Hepatocyte (in vitro differentiated cells): ENCODE measurements at regions not wholly inside any gene's neighbourhood (a gene's known extent, or its start where the extent isn't known, plus 50 kb on each side); places are given as distances from the start of the nearest gene placed in this dataset.

ENCODE experiments used
- DNase-seq: peaks from one replicate; pipeline ENCODE4 v3.0.0-alpha.2; 2016; ENCODE audit warnings: low spot score
- H2AFZ ChIP-seq: fragments of 200-600 bp; sonication (generic); 2 replicates; pipeline ENCODE4 v1.6.0; 2016; ENCODE audit warnings: antibody characterized with exemption, mild to moderate bottlenecking
- H3K27ac ChIP-seq: fragments of 200-600 bp; sonication (generic); 2 replicates; pipeline ENCODE4 v1.5.1; 2016; ENCODE audit warnings: mild to moderate bottlenecking
- H3K27me3 ChIP-seq: fragments of 200-600 bp; sonication (generic); 2 replicates; pipeline ENCODE4 v1.6.1; 2016
- H3K36me3 ChIP-seq: fragments of 200-600 bp; sonication (generic); replicated peaks from 2 replicates; pipeline ENCODE4 v1.5.1; 2016; ENCODE audit warnings: low read depth; ENCODE audit not compliant: insufficient read depth
- H3K4me1 ChIP-seq: fragments of 200-600 bp; sonication (generic); 2 replicates; pipeline ENCODE4 v1.5.1; 2016; ENCODE audit warnings: mild to moderate bottlenecking, moderate library complexity; ENCODE audit not compliant: insufficient read depth
- H3K4me2 ChIP-seq: fragments of 200-600 bp; sonication (generic); 2 replicates; pipeline ENCODE4 v1.6.0; 2016
- H3K4me3 ChIP-seq: fragments of 200-600 bp; sonication (generic); 2 replicates; pipeline ENCODE4 v1.5.1; 2016; ENCODE audit warnings: mild to moderate bottlenecking
- H3K79me2 ChIP-seq: fragments of 200-600 bp; sonication (generic); 2 replicates; pipeline ENCODE4 v1.6.0; 2017; ENCODE audit warnings: mild to moderate bottlenecking
- H3K9me2 ChIP-seq: fragments of 200-600 bp; sonication (generic); replicated peaks from 2 replicates; pipeline ENCODE4 v1.6.0; 2017; ENCODE audit warnings: mild to moderate bottlenecking; ENCODE audit not compliant: insufficient read depth
- H3K9me3 ChIP-seq: fragments of 200-600 bp; sonication (generic); 2 replicates; pipeline ENCODE4 v1.5.1; 2016; ENCODE audit warnings: low read depth, mild to moderate bottlenecking
- H4K20me1 ChIP-seq: fragments of 200-600 bp; sonication (generic); 2 replicates; pipeline ENCODE4 v1.6.0; 2016; ENCODE audit warnings: mild to moderate bottlenecking; ENCODE audit not compliant: insufficient read depth, poor library complexity, severe bottlenecking
- CTCF ChIP-seq: fragments of 200-600 bp; sonication (generic); IDR thresholded peaks from 2 replicates; pipeline ENCODE4 v1.5.1; 2016; ENCODE audit warnings: antibody characterized with exemption, mild to moderate bottlenecking; ENCODE audit not compliant: poor library complexity
- EZH2 ChIP-seq: fragments of 200-600 bp; sonication (generic); IDR thresholded peaks from 2 replicates; pipeline ENCODE4 v1.6.1; 2016; ENCODE audit warnings: antibody characterized with exemption, mild to moderate bottlenecking, borderline replicate concordance
- EZH2phosphoT487 ChIP-seq: fragments of 200-600 bp; sonication (generic); IDR thresholded peaks from one replicate; pipeline ENCODE4 v1.6.1; 2018; ENCODE audit warnings: antibody characterized with exemption, mild to moderate bottlenecking, low read depth, moderate library complexity; ENCODE audit not compliant: unreplicated experiment, severe bottlenecking
- WGBS: methylation state at CpG from one replicate; pipeline ENCODE4 v1.1.6; 2016; ENCODE audit warnings: low lambda C conversion rate; ENCODE audit errors: missing lambda C conversion rate; 5-methylcytosine and 5-hydroxymethylcytosine counted together

DNA sequence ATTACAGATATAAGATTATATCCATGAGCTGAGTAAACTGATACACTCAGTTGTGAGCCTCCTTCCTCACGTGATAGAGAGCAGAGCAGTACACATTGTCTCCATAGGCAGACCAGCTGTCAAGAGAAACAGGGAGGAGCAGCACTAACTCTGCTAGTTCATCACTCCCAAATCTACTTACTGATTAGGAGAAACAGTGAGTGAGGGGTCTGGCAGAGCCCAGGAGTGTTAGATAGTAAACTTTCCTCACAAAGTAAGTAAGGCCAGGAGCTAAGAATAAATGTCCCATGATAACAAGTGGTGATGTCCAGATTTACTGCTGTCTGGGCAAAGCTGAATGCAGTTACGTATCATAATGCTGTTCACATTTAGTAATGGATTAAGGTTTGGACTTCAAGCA, 168.6 kb upstream of the KCNK2 start:
- WGBS = 74% methylated on average over 2 of the region's 2 CpGs
- TF ChIP-seq EZH2phosphoT487 = no peak
- no peak for TF ChIP-seq CTCF
- no peak for TF ChIP-seq EZH2
- Histone ChIP-seq H3K9me3 (no peaks in the 10 kb centered on the region), H3K27ac (no peak overlapping the region), H3K79me2 (no peaks in the 10 kb centered on the region), H3K36me3 (no peaks in the 10 kb centered on the region), H3K27me3 (no peaks in the 10 kb centered on the region), H3K4me3 (no peak overlapping the region), H3K4me1 (no peaks in the 10 kb centered on the region), H3K9me2 (no peaks in the 10 kb centered on the region), H3K4me2 (no peak overlapping the region), H4K20me1 (no peaks in the 10 kb centered on the region), H2AFZ (no peak overlapping the region)
- no peak for DNase-seq

DNA sequence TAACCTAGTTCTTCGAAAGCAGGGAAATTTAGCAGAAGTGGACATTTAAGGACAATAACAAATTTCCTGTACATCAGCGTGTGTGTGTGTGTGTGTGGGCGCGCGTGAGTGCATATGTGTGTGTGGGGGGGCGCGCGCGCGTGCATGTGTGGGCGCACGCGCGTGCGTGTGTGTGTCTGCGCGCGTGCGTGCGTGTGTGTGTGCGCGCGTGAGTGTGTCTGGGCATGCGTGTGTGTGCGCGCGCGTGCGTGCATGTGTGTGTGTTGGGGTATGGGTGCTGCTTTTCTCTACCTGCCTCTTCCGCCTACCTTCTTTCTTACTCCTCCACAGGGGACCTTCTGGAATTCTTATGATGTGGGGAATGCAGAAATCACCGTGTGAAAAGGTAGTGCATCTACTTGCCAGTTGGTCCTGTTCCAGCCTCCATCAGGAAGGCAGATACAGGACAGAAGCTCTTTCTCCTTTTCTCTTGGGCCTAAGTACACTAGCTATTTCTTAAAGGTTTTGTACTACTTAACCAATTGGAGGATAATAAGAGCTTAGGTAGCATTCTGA, 165.4 kb upstream of the KCNK2 start:
- WGBS = 97% methylated on average over 30 of the region's 31 CpGs
- Histone ChIP-seq H3K4me3 (no peak overlapping the region), H3K9me3 (no peaks in the 10 kb centered on the region), H3K36me3 (no peaks in the 10 kb centered on the region), H2AFZ (no peak overlapping the region), H3K27ac (no peak overlapping the region), H3K79me2 (no peaks in the 10 kb centered on the region), H3K9me2 (no peaks in the 10 kb centered on the region), H3K4me2 (no peak overlapping the region), H3K4me1 (no peaks in the 10 kb centered on the region), H3K27me3 (no peaks in the 10 kb centered on the region), H4K20me1 (no peaks in the 10 kb centered on the region)
- no peak for DNase-seq
- TF ChIP-seq EZH2phosphoT487 (no peak), CTCF (no peak), EZH2 (no peak)

GRCh38 chr1:214918745-214919144, 163.8 kb upstream of the KCNK2 start:
- Histone ChIP-seq H2AFZ (no peak overlapping the region), H3K36me3 (no peaks in the 10 kb centered on the region), H3K27me3 (no peaks in the 10 kb centered on the region), H3K79me2 (no peaks in the 10 kb centered on the region), H4K20me1 (no peaks in the 10 kb centered on the region), H3K4me2 (no peak overlapping the region), H3K27ac (no peak overlapping the region), H3K4me3 (no peak overlapping the region), H3K9me3 (no peaks in the 10 kb centered on the region), H3K4me1 (no peaks in the 10 kb centered on the region), H3K9me2 (no peaks in the 10 kb centered on the region)
- no peak for DNase-seq
- TF ChIP-seq CTCF (no peak), EZH2 (no peak), EZH2phosphoT487 (no peak)
- WGBS = 65% methylated on average over 4 of the region's 4 CpGs

DNA sequence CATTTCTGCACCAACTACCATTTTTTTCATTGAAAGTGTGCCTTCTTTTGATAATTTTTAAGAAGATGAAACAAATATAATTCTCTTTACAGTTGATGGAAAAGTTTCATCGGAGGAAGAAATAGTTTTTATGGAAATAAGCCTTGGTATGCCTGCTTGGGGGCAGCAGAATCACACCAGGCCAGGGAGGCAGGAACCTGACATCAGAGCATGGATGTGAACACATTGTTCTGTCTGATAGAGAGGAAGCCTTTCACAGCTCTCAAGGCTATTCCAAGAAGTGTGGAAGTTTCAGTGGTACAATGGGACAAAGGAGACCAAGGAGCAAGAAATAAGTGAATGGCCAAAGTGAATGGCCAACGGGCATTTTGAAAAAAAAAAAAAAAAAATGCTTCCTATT, 162.2 kb upstream of the KCNK2 start:
- WGBS = 74% methylated on average over 2 of the region's 2 CpGs
- Histone ChIP-seq H3K79me2 (no peaks in the 10 kb centered on the region), H2AFZ (no peak overlapping the region), H3K4me2 (no peak overlapping the region), H3K9me2 (no peaks in the 10 kb centered on the region), H4K20me1 (no peaks in the 10 kb centered on the region), H3K4me1 (no peaks in the 10 kb centered on the region), H3K27me3 (no peaks in the 10 kb centered on the region), H3K4me3 (no peak overlapping the region), H3K9me3 (no peaks in the 10 kb centered on the region), H3K27ac (no peak overlapping the region), H3K36me3 (no peaks in the 10 kb centered on the region)
- TF ChIP-seq EZH2 = no peak
- no peak for TF ChIP-seq CTCF
- no peak for TF ChIP-seq EZH2phosphoT487
- DNase-seq = no peak
